MCF 10A (cell line): ENCODE measurements at regions not wholly inside any gene's neighbourhood (a gene's known extent, or its start where the extent isn't known, plus 50 kb on each side); places are given as distances from the start of the nearest gene placed in this dataset.

Source experiments
- BruUV-seq: library from RNA; stranded (reverse); fragments of 400-500 nt; replicated peaks from 2 replicates; lab custom pipeline; 2021; lab: Mats Ljungman, UMichigan
- CTCF ChIA-PET: fragments of 300-600 bp; sonication (Branson Sonifier 250); formaldehyde crosslinking; extraction: SDS; loops from one replicate; lab custom pipeline; 2021; ENCODE audit warnings: antibody characterized with exemption, inconsistent platforms; lab: Yijun Ruan, JAX
- POLR2A ChIA-PET: fragments of 300-600, 350-650 bp; sonication (Branson Sonifier 250); formaldehyde crosslinking; extraction: SDS; loops from one replicate; lab custom pipeline; 2020; ENCODE audit warnings: antibody characterized with exemption, inconsistent platforms; lab: Yijun Ruan, JAX
- DNase-seq: peaks from one replicate; pipeline ENCODE4 v3.0.0-alpha.2; 2018; ENCODE audit not compliant: unreplicated experiment
- H3K27ac Mint-ChIP-seq: one replicate; pipeline ENCODE4 v1.8.0; 2022; ENCODE audit warnings: mild to moderate bottlenecking, low read depth, mixed read lengths; ENCODE audit not compliant: unreplicated experiment
- H3K27me3 Mint-ChIP-seq: one replicate; pipeline ENCODE4 v1.8.0; 2022; ENCODE audit warnings: mixed read lengths; ENCODE audit not compliant: insufficient read depth, unreplicated experiment
- H3K36me3 Mint-ChIP-seq: one replicate; pipeline ENCODE4 v1.8.0; 2022; ENCODE audit warnings: mild to moderate bottlenecking, moderate library complexity, mixed read lengths; ENCODE audit not compliant: insufficient read depth, unreplicated experiment
- H3K4me1 Mint-ChIP-seq: one replicate; pipeline ENCODE4 v1.8.0; 2022; ENCODE audit warnings: mixed read lengths; ENCODE audit not compliant: insufficient read depth, unreplicated experiment
- H3K4me3 Mint-ChIP-seq: one replicate; pipeline ENCODE4 v1.8.0; 2022; ENCODE audit warnings: mild to moderate bottlenecking, moderate library complexity, mixed read lengths; ENCODE audit not compliant: unreplicated experiment
- H3K9me3 Mint-ChIP-seq: one replicate; pipeline ENCODE4 v1.8.0; 2022; ENCODE audit warnings: mixed read lengths; ENCODE audit not compliant: unreplicated experiment
- CTCF ChIP-seq: fragments of 200-600 bp; IDR thresholded peaks from one replicate; pipeline ENCODE4 v1.8.0; 2022; ENCODE audit warnings: antibody characterized with exemption, mild to moderate bottlenecking; ENCODE audit not compliant: unreplicated experiment
- intact Hi-C: fragments of 100-400 bp; cut with micrococcal nuclease; formaldehyde crosslinking; loops from 2 replicates; pipeline ENCODE4 v1.14.1; 2022

- DNase-seq = no peak
- TF ChIP-seq CTCF = no peak
- POLR2A ChIA-PET = no interaction called here
- H3K36me3 Mint-ChIP-seq = no peaks in the 10 kb centered on the region
- no peaks in the 10 kb centered on the region for H3K9me3 Mint-ChIP-seq
- H3K27ac Mint-ChIP-seq = no peak overlapping the region
- no peak overlapping the region for H3K4me3 Mint-ChIP-seq
- no peaks in the 10 kb centered on the region for H3K4me1 Mint-ChIP-seq
- BruUV-seq = no TSS peak
- peaks cover 27% of the 10 kb centered on the region for H3K27me3 Mint-ChIP-seq
- intact Hi-C loops = no loop called here
- CTCF ChIA-PET = no interaction called here
Observed at GRCh38 chr14:104427131-104427851, 152.3 kb upstream of the C14orf180 start.

- no TSS peak for BruUV-seq
- no peak for TF ChIP-seq CTCF
- intact Hi-C loops = no loop called here
- Mint-ChIP-seq H3K27me3 (peaks cover 25% of the 10 kb centered on the region), H3K27ac (no peak overlapping the region), H3K9me3 (no peaks in the 10 kb centered on the region), H3K4me1 (no peaks in the 10 kb centered on the region), H3K4me3 (no peak overlapping the region), H3K36me3 (no peaks in the 10 kb centered on the region)
- DNase-seq = no peak
- CTCF ChIA-PET = no interaction called here
- POLR2A ChIA-PET = no interaction called here
Observed at GRCh38 chr14:104428333-104428851, 151.2 kb upstream of the C14orf180 start.

GRCh38 chr14:104428860-104429259 is 150.7 kb upstream of the C14orf180 start:
- Mint-ChIP-seq H3K36me3 (no peaks in the 10 kb centered on the region), H3K9me3 (no peaks in the 10 kb centered on the region), H3K27ac (no peak overlapping the region), H3K4me3 (no peak overlapping the region), H3K4me1 (no peaks in the 10 kb centered on the region), H3K27me3 (peaks cover 25% of the 10 kb centered on the region)
- CTCF ChIA-PET = no interaction called here
- BruUV-seq = no TSS peak
- no peak for DNase-seq
- TF ChIP-seq CTCF = no peak
- intact Hi-C loops = no loop called here
- POLR2A ChIA-PET = no interaction called here

GRCh38 chr14:104429291-104429861 is 150.2 kb upstream of the C14orf180 start:
- TF ChIP-seq CTCF = no peak
- Mint-ChIP-seq H3K27me3 (peaks cover 25% of the 10 kb centered on the region), H3K36me3 (no peaks in the 10 kb centered on the region), H3K27ac (no peak overlapping the region), H3K4me1 (no peaks in the 10 kb centered on the region), H3K4me3 (no peak overlapping the region), H3K9me3 (no peaks in the 10 kb centered on the region)
- ChIA-PET CTCF (no interaction called here), POLR2A (no interaction called here)
- DNase-seq = no peak
- intact Hi-C loops = no loop called here
- no TSS peak for BruUV-seq
